Stomach smooth muscle (tissue), 2 donors: ENCODE measurements at regions not wholly inside any gene's neighbourhood (a gene's known extent, or its start where the extent isn't known, plus 50 kb on each side); places are given as distances from the start of the nearest gene placed in this dataset.
"Not testable (repeated sequence)": the region's sequence is repeated elsewhere in the genome, so short reads cannot be mapped to it uniquely, and the experiment has no call there.

Source experiments
- H3K27ac ChIP-seq: one replicate; pipeline ENCODE4 v1.7.0; 2013; ENCODE audit warnings: mild to moderate bottlenecking, low read length, inconsistent platforms
- H3K27me3 ChIP-seq, 2 donors: one replicate each; pipeline ENCODE4 v1.7.0; 2013; ENCODE audit warnings: low read length in 2 of 2; ENCODE audit not compliant: insufficient read depth in 2 of 2, control insufficient read depth in 1 of 2
- H3K36me3 ChIP-seq, 2 donors: one replicate each; pipeline ENCODE4 v1.7.0; 2013; ENCODE audit warnings: low read length in 2 of 2; ENCODE audit not compliant: control insufficient read depth in 2 of 2, insufficient read depth in 2 of 2
- H3K4me1 ChIP-seq: one replicate; pipeline ENCODE4 v1.7.0; 2013; ENCODE audit warnings: low read length; ENCODE audit not compliant: control insufficient read depth, insufficient read depth
- H3K4me3 ChIP-seq, 2 donors: one replicate each; pipeline ENCODE4 v1.7.0; 2013; ENCODE audit warnings: low read length in 2 of 2
- H3K9ac ChIP-seq, 2 donors: one replicate each; pipeline ENCODE4 v1.7.0; 2013; ENCODE audit warnings: low read length in 2 of 2, mild to moderate bottlenecking in 1 of 2
- H3K9me3 ChIP-seq, 2 donors: one replicate each; pipeline ENCODE4 v1.7.0; 2013; ENCODE audit warnings: low read length in 2 of 2; ENCODE audit not compliant: control insufficient read depth in 2 of 2
- donor health status: healthy.
- donor health status: Pancreatic carcinoma.

DNA sequence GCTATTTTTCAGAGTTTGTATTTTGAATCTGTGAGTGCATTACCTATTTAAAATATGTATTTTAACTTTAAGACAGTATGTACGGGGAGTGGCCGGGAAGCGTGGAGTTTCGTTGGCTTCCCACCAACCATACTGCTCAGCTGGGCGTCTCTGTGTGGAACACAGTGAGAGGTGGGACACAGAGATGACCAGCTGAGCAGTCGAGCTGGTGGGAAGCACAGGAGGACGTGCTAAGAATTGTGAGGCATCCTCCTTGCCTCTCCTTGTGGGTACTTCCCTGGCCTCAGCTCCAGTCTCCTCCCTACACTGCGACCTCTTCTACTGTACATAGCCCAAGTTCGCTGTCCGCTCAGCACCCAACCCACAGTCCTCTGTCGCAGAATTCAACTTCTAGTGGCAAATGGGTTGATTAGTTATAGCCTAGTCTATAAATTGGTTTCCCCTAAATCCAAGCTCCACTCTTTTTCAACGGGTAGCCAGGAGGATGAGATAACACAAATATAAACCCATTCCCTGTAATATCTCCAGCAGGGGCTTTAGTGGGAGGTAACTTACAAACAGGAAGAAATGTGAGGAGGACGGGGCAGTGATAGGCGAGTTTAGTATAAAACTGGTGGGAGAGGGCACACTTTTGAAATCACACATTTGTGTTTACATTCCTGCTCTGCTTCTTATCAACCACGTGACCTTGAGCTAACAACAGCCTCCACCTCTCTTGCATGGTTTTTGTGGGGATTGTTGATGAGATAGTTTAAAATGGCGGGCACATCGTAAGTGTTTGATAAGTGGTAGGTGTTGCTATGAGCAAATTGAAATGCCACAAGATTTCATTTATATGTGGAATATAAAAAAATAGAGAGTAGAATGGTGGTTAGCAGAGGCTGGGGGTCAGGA lies 211.9 kb upstream of the HS3ST3A1 start:
- Histone ChIP-seq H3K4me1 (no peaks in the 10 kb centered on the region), H3K9ac (no peak overlapping the region), H3K27me3 (no peaks in the 10 kb centered on the region), H3K36me3 (no peaks in the 10 kb centered on the region), H3K4me3 (no peak overlapping the region), H3K9me3 (no peaks in the 10 kb centered on the region), H3K27ac (no peak overlapping the region)

- no peaks in the 10 kb centered on the region for H3K36me3 ChIP-seq
- H3K9ac ChIP-seq = no peak overlapping the region
- peaks cover 4 to 5% of the 10 kb centered on the region in 2 donors for H3K9me3 ChIP-seq
- no peaks in the 10 kb centered on the region for H3K4me1 ChIP-seq
- no peak overlapping the region for H3K4me3 ChIP-seq
- H3K27ac ChIP-seq = no peak overlapping the region
- H3K27me3 ChIP-seq = no peaks in the 10 kb centered on the region
Measured at GRCh38 chr17:13822700-13823099, 221.0 kb upstream of the HS3ST3A1 start.

GRCh38 chr17:13825526-13826040 lies 223.9 kb upstream of the HS3ST3A1 start:
- H3K27me3 ChIP-seq = no peaks in the 10 kb centered on the region
- H3K36me3 ChIP-seq = no peaks in the 10 kb centered on the region
- H3K9me3 ChIP-seq = peaks cover 0 to 4% of the 10 kb centered on the region in 2 donors
- no peaks in the 10 kb centered on the region for H3K4me1 ChIP-seq
- no peak overlapping the region for H3K9ac ChIP-seq
- no peak overlapping the region for H3K4me3 ChIP-seq
- no peak overlapping the region for H3K27ac ChIP-seq

DNA sequence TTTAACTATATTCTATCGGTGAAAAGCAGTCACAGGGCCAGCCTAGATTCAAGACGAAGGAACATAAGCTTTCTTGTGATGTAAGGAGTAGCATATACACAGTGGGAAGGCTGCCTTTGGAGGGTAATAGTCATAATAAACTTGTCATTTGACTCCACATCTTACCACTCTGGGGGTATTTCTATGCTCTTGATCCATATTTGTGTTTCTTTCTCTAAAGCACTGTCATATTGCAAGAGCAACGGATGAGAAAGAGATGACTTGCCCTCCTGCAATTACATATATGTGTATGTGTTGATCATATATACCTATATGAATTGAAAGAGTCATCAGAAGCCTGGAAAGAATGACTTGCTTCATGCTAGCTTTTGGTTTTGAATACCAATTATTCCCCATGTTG lies 225.4 kb upstream of the HS3ST3A1 start:
- no peaks in the 10 kb centered on the region for H3K27me3 ChIP-seq
- H3K9ac ChIP-seq = no peak overlapping the region
- H3K4me1 ChIP-seq = no peaks in the 10 kb centered on the region
- no peaks in the 10 kb centered on the region for H3K36me3 ChIP-seq
- peaks cover 0 to 4% of the 10 kb centered on the region in 2 donors for H3K9me3 ChIP-seq
- no peak overlapping the region for H3K4me3 ChIP-seq
- H3K27ac ChIP-seq = no peak overlapping the region

- Histone ChIP-seq H3K27ac (no peak overlapping the region), H3K36me3 (no peaks in the 10 kb centered on the region), H3K4me3 (no peak overlapping the region), H3K9ac (no peak overlapping the region), H3K27me3 (no peaks in the 10 kb centered on the region), H3K4me1 (no peaks in the 10 kb centered on the region), H3K9me3 (no peaks in the 10 kb centered on the region)
Measured at GRCh38 chr17:13833921-13834320, 232.2 kb upstream of the HS3ST3A1 start.

DNA sequence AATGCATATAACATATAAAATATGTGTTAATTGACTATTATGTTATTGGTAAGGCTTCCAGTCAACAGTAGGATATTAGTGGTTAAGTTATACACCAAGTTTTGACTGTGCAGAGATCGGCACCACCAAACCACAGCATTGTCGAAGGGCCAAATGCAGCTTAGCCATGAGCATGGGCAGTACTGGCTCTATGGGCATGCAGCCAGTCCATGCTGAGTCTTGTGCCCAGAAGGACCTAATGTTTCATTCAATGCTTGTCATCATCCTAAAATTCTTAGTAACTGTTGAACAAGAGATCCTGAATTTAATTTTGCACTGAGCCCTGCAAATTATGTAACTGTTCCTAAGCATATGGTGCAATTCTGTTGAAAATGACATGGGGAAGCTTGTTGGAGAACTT lies 233.4 kb upstream of the HS3ST3A1 start:
- Histone ChIP-seq H3K4me3 (no peak overlapping the region), H3K36me3 (no peaks in the 10 kb centered on the region), H3K4me1 (no peaks in the 10 kb centered on the region), H3K27ac (no peak overlapping the region), H3K9ac (no peak overlapping the region), H3K9me3 (no peaks in the 10 kb centered on the region), H3K27me3 (no peaks in the 10 kb centered on the region)

DNA sequence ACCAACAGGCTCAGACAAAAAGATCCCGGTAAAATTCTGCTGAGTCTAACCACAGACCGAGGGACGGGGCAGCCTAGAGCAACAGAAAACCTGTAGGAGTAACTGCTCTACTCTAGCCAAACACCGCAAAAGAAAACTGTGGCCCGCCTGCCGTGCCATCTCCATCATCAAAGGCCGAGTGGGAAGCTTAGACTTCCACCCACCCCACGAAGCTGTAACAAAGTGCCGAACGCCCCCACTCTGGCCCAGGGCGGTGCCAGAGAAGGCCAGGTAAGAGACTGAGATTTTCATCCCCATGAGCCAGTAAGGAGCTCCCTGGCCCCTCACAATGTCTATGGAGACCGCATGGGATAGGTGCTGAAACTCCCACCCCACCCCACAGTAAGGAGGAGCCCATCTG lies 231.9 kb upstream of the COX10 start:
- no peaks in the 10 kb centered on the region for H3K36me3 ChIP-seq
- H3K27me3 ChIP-seq = no peaks in the 10 kb centered on the region
- no peak overlapping the region for H3K27ac ChIP-seq
- no peaks in the 10 kb centered on the region for H3K9me3 ChIP-seq
- no peak overlapping the region for H3K9ac ChIP-seq
- no peaks in the 10 kb centered on the region for H3K4me1 ChIP-seq
- H3K4me3 ChIP-seq = no peak overlapping the region

GRCh38 chr17:13840254-13840653 lies 229.1 kb upstream of the COX10 start:
- Histone ChIP-seq H3K4me3 (no peak overlapping the region), H3K9me3 (no peaks in the 10 kb centered on the region), H3K4me1 (no peaks in the 10 kb centered on the region), H3K9ac (no peak overlapping the region), H3K36me3 (no peaks in the 10 kb centered on the region), H3K27me3 (no peaks in the 10 kb centered on the region), H3K27ac (no peak overlapping the region)

DNA sequence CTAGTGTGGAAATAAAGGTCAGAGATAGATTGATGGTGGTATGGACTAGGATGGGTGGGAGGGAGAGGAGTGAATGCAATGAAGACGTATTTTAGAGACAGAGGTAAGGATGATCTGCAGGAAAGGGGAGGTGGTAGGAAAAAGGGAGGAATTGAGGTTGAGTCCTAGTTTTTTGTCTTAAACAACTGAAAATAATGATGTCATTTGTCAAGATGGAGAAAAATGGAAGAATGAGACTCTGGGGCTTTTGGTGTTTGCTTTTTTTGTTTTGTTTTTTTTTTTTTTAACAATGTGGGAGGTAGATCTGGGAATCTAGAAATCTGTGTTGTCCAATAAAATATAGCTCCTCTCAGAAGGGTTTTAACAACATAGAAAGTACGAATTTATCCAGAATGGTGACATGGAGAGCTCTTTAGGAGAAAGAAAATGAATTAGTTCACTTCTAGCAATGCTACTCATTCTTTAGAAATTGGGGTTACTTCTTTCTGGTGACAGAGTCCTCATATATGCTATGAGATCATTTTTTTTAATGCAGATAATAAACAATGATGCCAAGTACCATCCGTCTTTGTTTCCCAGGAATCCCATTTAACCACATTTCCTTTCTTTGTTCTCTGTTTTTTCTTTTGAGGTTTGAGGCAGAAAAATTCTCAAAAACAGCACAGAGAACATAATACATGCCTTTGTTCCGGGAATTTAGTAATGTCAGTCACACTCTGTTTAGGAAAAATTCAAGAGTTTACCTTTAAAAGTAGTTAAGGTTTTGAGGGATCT lies 225.3 kb upstream of the COX10 start:
- no peak overlapping the region for H3K27ac ChIP-seq
- H3K9me3 ChIP-seq = no peaks in the 10 kb centered on the region
- H3K36me3 ChIP-seq = no peaks in the 10 kb centered on the region
- no peak overlapping the region for H3K4me3 ChIP-seq
- H3K9ac ChIP-seq = no peak overlapping the region
- no peaks in the 10 kb centered on the region for H3K27me3 ChIP-seq
- H3K4me1 ChIP-seq = no peaks in the 10 kb centered on the region

DNA sequence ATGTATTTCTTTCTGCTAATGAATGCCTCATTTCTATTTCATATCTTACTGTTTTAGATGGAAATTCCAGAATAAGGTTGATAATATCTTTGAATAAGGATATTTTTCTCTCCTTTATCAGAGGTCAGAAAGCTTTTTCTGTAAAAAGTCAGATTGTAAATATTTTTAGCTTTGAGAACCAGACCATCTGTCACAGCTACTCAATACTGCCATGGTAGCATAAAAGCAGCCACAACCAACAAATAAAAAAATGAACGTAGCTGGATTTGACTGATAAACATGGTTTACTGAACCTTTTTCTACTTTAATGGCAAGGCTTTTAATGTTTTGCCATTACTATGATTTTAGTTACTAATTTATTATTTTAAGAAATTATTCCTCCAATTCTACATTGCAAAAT lies 217.4 kb upstream of the COX10 start:
- Histone ChIP-seq H3K4me1 (no peaks in the 10 kb centered on the region), H3K4me3 (no peak overlapping the region), H3K9ac (no peak overlapping the region), H3K27ac (no peak overlapping the region), H3K27me3 (no peaks in the 10 kb centered on the region), H3K9me3 (no peaks in the 10 kb centered on the region), H3K36me3 (no peaks in the 10 kb centered on the region)

DNA sequence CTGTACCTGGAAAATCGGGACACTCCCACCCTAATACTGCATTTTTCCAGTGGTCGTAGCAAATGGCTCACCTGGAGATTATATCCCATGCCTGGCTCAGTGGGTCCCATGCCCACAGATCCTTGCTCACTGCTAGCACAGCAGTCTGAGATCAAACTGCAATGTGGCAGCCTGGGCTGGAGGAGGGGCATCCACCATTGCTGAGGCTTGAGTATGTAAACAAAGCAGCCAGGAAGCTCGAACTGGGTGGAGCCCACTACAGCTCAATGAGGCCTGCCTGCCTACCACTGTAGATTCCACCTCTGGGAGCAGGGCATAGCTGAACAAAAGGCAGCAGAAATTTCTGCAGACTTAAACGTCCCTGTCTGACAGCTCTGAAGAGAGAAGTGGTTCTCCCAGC lies 213.6 kb upstream of the COX10 start:
- H3K4me1 ChIP-seq, H3K4me3 ChIP-seq, H3K9ac ChIP-seq, H3K9me3 ChIP-seq, H3K36me3 ChIP-seq, H3K27me3 ChIP-seq, H3K27ac ChIP-seq: not testable (repeated sequence)
